ENCODE measurements at regions not wholly inside any gene's neighbourhood (a gene's known extent, or its start where the extent isn't known, plus 50 kb on each side); places are given as distances from the start of the nearest gene placed in this dataset.

DNA sequence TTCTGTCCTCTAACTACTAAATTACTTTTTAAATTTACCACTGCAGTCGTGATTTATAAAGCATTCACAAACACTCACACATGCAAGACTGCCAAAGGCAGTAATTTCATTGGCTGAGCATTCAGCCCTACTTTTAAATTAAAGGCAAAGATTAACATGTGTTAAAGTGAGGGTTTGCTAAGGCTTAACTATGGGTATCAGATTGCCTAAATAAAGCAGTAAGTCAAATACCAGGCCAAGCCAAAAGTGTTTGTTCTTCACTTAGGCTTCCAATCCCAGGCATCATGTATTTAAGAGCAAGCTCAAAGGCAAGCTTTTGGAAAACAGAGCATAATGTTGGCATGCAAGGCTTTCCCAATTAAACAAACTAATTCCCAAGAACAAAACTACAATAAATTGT, 187.3 kb downstream of the SUCNR1 start:
- Histone ChIP-seq H3K36me3 (ENCODE audit: control insufficient read depth in 4 of 4, insufficient read depth in 3 of 4, low read depth in 1 of 4, low read length in 3 of 4) (no peaks in the 10 kb centered on the region), H3K9me3 (ENCODE audit: control insufficient read depth in 4 of 4, low read length in 3 of 4) (no peaks in the 10 kb centered on the region), H3K4me3 (ENCODE audit: low read depth in 1 of 3, low read length in 3 of 3) (no peak overlapping the region), H3K9ac (ENCODE audit: low read depth in 1 of 2, low read length in 2 of 2) (no peak overlapping the region), H3K4me1 (ENCODE audit: control insufficient read depth in 4 of 4, insufficient read depth in 4 of 4, low read length in 3 of 4) (no peaks in the 10 kb centered on the region), H3K27me3 (ENCODE audit: control insufficient read depth in 4 of 4, insufficient read depth in 4 of 4, low read length in 3 of 4) (no peaks in the 10 kb centered on the region), H3K27ac (ENCODE audit: low read depth in 1 of 2, low read length in 2 of 2) (no peak overlapping the region)
- no peak for DNase-seq (ENCODE audit: low spot score)
- 58% methylated on average over 1 of the region's 1 CpG for WGBS
- TF ChIP-seq NR2F2 (IDR thresholded peaks at IDR 0.05), result no peak
- TF ChIP-seq TAF1 (conservative IDR thresholded peaks at IDR 0.05), result no peak
- TF ChIP-seq, protein P1, sequence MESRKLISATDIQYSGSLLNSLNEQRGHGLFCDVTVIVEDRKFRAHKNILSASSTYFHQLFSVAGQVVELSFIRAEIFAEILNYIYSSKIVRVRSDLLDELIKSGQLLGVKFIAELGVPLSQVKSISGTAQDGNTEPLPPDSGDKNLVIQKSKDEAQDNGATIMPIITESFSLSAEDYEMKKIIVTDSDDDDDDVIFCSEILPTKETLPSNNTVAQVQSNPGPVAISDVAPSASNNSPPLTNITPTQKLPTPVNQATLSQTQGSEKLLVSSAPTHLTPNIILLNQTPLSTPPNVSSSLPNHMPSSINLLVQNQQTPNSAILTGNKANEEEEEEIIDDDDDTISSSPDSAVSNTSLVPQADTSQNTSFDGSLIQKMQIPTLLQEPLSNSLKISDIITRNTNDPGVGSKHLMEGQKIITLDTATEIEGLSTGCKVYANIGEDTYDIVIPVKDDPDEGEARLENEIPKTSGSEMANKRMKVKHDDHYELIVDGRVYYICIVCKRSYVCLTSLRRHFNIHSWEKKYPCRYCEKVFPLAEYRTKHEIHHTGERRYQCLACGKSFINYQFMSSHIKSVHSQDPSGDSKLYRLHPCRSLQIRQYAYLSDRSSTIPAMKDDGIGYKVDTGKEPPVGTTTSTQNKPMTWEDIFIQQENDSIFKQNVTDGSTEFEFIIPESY (IDR thresholded peaks at IDR 0.05), result no peak
- TF ChIP-seq, protein P2, sequence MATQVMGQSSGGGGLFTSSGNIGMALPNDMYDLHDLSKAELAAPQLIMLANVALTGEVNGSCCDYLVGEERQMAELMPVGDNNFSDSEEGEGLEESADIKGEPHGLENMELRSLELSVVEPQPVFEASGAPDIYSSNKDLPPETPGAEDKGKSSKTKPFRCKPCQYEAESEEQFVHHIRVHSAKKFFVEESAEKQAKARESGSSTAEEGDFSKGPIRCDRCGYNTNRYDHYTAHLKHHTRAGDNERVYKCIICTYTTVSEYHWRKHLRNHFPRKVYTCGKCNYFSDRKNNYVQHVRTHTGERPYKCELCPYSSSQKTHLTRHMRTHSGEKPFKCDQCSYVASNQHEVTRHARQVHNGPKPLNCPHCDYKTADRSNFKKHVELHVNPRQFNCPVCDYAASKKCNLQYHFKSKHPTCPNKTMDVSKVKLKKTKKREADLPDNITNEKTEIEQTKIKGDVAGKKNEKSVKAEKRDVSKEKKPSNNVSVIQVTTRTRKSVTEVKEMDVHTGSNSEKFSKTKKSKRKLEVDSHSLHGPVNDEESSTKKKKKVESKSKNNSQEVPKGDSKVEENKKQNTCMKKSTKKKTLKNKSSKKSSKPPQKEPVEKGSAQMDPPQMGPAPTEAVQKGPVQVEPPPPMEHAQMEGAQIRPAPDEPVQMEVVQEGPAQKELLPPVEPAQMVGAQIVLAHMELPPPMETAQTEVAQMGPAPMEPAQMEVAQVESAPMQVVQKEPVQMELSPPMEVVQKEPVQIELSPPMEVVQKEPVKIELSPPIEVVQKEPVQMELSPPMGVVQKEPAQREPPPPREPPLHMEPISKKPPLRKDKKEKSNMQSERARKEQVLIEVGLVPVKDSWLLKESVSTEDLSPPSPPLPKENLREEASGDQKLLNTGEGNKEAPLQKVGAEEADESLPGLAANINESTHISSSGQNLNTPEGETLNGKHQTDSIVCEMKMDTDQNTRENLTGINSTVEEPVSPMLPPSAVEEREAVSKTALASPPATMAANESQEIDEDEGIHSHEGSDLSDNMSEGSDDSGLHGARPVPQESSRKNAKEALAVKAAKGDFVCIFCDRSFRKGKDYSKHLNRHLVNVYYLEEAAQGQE (IDR thresholded peaks at IDR 0.05), result no peak
- no peak for TF ChIP-seq HNF4G (IDR thresholded peaks at IDR 0.05)
- no peak for TF ChIP-seq RAD21 (IDR thresholded peaks at IDR 0.05)
- TF ChIP-seq, protein P3, sequence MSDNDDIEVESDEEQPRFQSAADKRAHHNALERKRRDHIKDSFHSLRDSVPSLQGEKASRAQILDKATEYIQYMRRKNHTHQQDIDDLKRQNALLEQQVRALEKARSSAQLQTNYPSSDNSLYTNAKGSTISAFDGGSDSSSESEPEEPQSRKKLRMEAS (IDR thresholded peaks at IDR 0.05), result no peak
- no peak for TF ChIP-seq GABPA (IDR thresholded peaks at IDR 0.05 in 1 of 2, conservative IDR thresholded peaks at IDR 0.05 in 1 of 2)
- TF ChIP-seq HNF4A (conservative IDR thresholded peaks at IDR 0.05), result no peak

DNA sequence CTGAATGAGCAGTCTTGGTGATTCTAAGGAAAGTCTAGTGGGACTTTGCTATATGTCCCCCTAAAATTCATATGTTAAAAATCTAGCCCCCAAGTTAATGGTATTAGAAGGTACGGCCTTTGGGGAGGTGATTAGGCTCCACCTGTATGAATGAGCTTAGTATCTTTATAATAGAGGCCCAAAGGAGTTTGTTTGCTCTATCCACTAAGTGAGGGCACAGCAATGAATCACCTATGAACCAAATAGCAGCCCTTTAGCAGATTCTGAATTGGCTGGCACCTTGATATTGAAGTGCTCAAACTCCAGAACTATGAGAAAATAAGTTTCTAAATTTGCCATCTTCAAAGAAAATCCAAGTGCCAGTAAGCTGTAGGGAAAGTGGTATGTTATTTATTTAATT, 187.9 kb downstream of the SUCNR1 start:
- Histone ChIP-seq H3K4me3 (ENCODE audit: low read depth in 1 of 3, low read length in 3 of 3) (no peak overlapping the region), H3K36me3 (ENCODE audit: control insufficient read depth in 4 of 4, insufficient read depth in 3 of 4, low read depth in 1 of 4, low read length in 3 of 4) (no peaks in the 10 kb centered on the region), H3K27me3 (ENCODE audit: control insufficient read depth in 4 of 4, insufficient read depth in 4 of 4, low read length in 3 of 4) (no peaks in the 10 kb centered on the region), H3K9me3 (ENCODE audit: control insufficient read depth in 4 of 4, low read length in 3 of 4) (no peaks in the 10 kb centered on the region), H3K27ac (ENCODE audit: low read depth in 1 of 2, low read length in 2 of 2) (no peak overlapping the region), H3K9ac (ENCODE audit: low read depth in 1 of 2, low read length in 2 of 2) (no peak overlapping the region), H3K4me1 (ENCODE audit: control insufficient read depth in 4 of 4, insufficient read depth in 4 of 4, low read length in 3 of 4) (no peaks in the 10 kb centered on the region)
- TF ChIP-seq FOXA2 (IDR thresholded peaks at IDR 0.05) (no peak), RXRA (IDR thresholded peaks at IDR 0.05) (no peak), HNF4G (IDR thresholded peaks at IDR 0.05) (no peak), HNF4A (conservative IDR thresholded peaks at IDR 0.05) (no peak), RAD21 (IDR thresholded peaks at IDR 0.05) (no peak), NR2F2 (IDR thresholded peaks at IDR 0.05) (no peak), GABPA (IDR thresholded peaks at IDR 0.05 in 1 of 2, conservative IDR thresholded peaks at IDR 0.05 in 1 of 2) (no peak), EGR1 (IDR thresholded peaks at IDR 0.05; ENCODE audit: low read depth in 2 of 2) (no peak), JUND (IDR thresholded peaks at IDR 0.05) (no peak)
- TF ChIP-seq, protein P1 (IDR thresholded peaks at IDR 0.05), result no peak
- TF ChIP-seq, protein P4, sequence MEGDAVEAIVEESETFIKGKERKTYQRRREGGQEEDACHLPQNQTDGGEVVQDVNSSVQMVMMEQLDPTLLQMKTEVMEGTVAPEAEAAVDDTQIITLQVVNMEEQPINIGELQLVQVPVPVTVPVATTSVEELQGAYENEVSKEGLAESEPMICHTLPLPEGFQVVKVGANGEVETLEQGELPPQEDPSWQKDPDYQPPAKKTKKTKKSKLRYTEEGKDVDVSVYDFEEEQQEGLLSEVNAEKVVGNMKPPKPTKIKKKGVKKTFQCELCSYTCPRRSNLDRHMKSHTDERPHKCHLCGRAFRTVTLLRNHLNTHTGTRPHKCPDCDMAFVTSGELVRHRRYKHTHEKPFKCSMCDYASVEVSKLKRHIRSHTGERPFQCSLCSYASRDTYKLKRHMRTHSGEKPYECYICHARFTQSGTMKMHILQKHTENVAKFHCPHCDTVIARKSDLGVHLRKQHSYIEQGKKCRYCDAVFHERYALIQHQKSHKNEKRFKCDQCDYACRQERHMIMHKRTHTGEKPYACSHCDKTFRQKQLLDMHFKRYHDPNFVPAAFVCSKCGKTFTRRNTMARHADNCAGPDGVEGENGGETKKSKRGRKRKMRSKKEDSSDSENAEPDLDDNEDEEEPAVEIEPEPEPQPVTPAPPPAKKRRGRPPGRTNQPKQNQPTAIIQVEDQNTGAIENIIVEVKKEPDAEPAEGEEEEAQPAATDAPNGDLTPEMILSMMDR (IDR thresholded peaks at IDR 0.05; ENCODE audit: low read depth, low read length, missing input control), result no peak
- TF ChIP-seq, protein P2 (IDR thresholded peaks at IDR 0.05), result no peak
- DNase-seq (ENCODE audit: low spot score), result no peak
- 82% methylated on average over 1 of the region's 1 CpG for WGBS
